ENCODE measurements at regions not wholly inside any gene's neighbourhood (a gene's known extent, or its start where the extent isn't known, plus 50 kb on each side); places are given as distances from the start of the nearest gene placed in this dataset.

- H3K9me3 ChIP-seq (ENCODE audit: insufficient read depth, low read length), result no peaks in the 10 kb centered on the region
- no peaks in the 10 kb centered on the region for H3K36me3 ChIP-seq (ENCODE audit: low read length)
- H3K4me2 ChIP-seq (ENCODE audit: low read depth, low read length, poor library complexity, severe bottlenecking), result no peak overlapping the region
- no peak overlapping the region for H3K27ac ChIP-seq (ENCODE audit: low read depth, low read length)
- no peak for TF ChIP-seq EZH2phosphoT487 (conservative IDR thresholded peaks at IDR 0.05; ENCODE audit: low read length)
- TF ChIP-seq CTCF (IDR thresholded peaks at IDR 0.05; ENCODE audit: insufficient read depth, low read length, poor library complexity, severe bottlenecking), result no peak
- no peak overlapping the region for H2AFZ ChIP-seq (ENCODE audit: low read depth, low read length, severe bottlenecking)
- H3K27me3 ChIP-seq (ENCODE audit: low read length), result no peaks in the 10 kb centered on the region
- H3K79me2 ChIP-seq (ENCODE audit: insufficient read depth, low read length), result no peaks in the 10 kb centered on the region
- H3K9me2 ChIP-seq (replicated peaks; ENCODE audit: insufficient read depth, low read length), result no peaks in the 10 kb centered on the region
- H3F3A ChIP-seq (ENCODE audit: insufficient read depth), result no peaks in the 10 kb centered on the region
- no peak overlapping the region for H3K9ac ChIP-seq (ENCODE audit: low read length)
- H3K4me3 ChIP-seq (ENCODE audit: insufficient read depth, low read length, poor library complexity, severe bottlenecking), result no peak overlapping the region
- H4K20me1 ChIP-seq (ENCODE audit: low read depth, low read length), result no peaks in the 10 kb centered on the region
These were observed 206.0 kb downstream of the CYB561 start for GRCh38 chr17:63240106-63240505.

- no peaks in the 10 kb centered on the region for H3K27me3 ChIP-seq (ENCODE audit: low read length)
- H3K27ac ChIP-seq (ENCODE audit: low read depth, low read length), result no peak overlapping the region
- H3K79me2 ChIP-seq (ENCODE audit: insufficient read depth, low read length), result no peaks in the 10 kb centered on the region
- no peak overlapping the region for H3K4me2 ChIP-seq (ENCODE audit: low read depth, low read length, poor library complexity, severe bottlenecking)
- TF ChIP-seq CTCF (IDR thresholded peaks at IDR 0.05; ENCODE audit: insufficient read depth, low read length, poor library complexity, severe bottlenecking) (no peak), EZH2phosphoT487 (conservative IDR thresholded peaks at IDR 0.05; ENCODE audit: low read length) (no peak)
- H2AFZ ChIP-seq (ENCODE audit: low read depth, low read length, severe bottlenecking), result no peak overlapping the region
- no peaks in the 10 kb centered on the region for H4K20me1 ChIP-seq (ENCODE audit: low read depth, low read length)
- H3K4me3 ChIP-seq (ENCODE audit: insufficient read depth, low read length, poor library complexity, severe bottlenecking), result no peak overlapping the region
- no peaks in the 10 kb centered on the region for H3K9me3 ChIP-seq (ENCODE audit: insufficient read depth, low read length)
- no peaks in the 10 kb centered on the region for H3K9me2 ChIP-seq (replicated peaks; ENCODE audit: insufficient read depth, low read length)
- no peak overlapping the region for H3K9ac ChIP-seq (ENCODE audit: low read length)
- H3F3A ChIP-seq (ENCODE audit: insufficient read depth), result no peaks in the 10 kb centered on the region
- no peaks in the 10 kb centered on the region for H3K36me3 ChIP-seq (ENCODE audit: low read length)
These were observed 199.8 kb downstream of the CYB561 start for GRCh38 chr17:63246344-63246743.

GRCh38 chr17:63247706-63248105 lies 198.4 kb downstream of the CYB561 start:
- Histone ChIP-seq H3K27me3 (ENCODE audit: low read length) (no peaks in the 10 kb centered on the region), H3K4me3 (ENCODE audit: insufficient read depth, low read length, poor library complexity, severe bottlenecking) (no peak overlapping the region), H2AFZ (ENCODE audit: low read depth, low read length, severe bottlenecking) (no peak overlapping the region), H4K20me1 (ENCODE audit: low read depth, low read length) (no peaks in the 10 kb centered on the region), H3K9ac (ENCODE audit: low read length) (no peak overlapping the region), H3K27ac (ENCODE audit: low read depth, low read length) (no peak overlapping the region), H3K4me2 (ENCODE audit: low read depth, low read length, poor library complexity, severe bottlenecking) (no peak overlapping the region), H3K9me2 (replicated peaks; ENCODE audit: insufficient read depth, low read length) (no peaks in the 10 kb centered on the region), H3K36me3 (ENCODE audit: low read length) (no peaks in the 10 kb centered on the region), H3K79me2 (ENCODE audit: insufficient read depth, low read length) (no peaks in the 10 kb centered on the region), H3K9me3 (ENCODE audit: insufficient read depth, low read length) (no peaks in the 10 kb centered on the region), H3F3A (ENCODE audit: insufficient read depth) (no peaks in the 10 kb centered on the region)
- TF ChIP-seq EZH2phosphoT487 (conservative IDR thresholded peaks at IDR 0.05; ENCODE audit: low read length) (no peak), CTCF (IDR thresholded peaks at IDR 0.05; ENCODE audit: insufficient read depth, low read length, poor library complexity, severe bottlenecking) (no peak)
